NT2/D1 (cell line): ENCODE measurements at regions not wholly inside any gene's neighbourhood (a gene's known extent, or its start where the extent isn't known, plus 50 kb on each side); places are given as distances from the start of the nearest gene placed in this dataset.

ENCODE experiments used
- SUZ12 ChIP-seq: IDR thresholded peaks from 2 replicates; pipeline ENCODE4 v1.6.1; 2011; ENCODE audit not compliant: insufficient read length, insufficient read depth; ENCODE audit errors: extremely low read depth
- YY1 ChIP-seq: IDR thresholded peaks from 2 replicates; pipeline ENCODE4 v1.6.1; 2011; ENCODE audit not compliant: insufficient read length, insufficient read depth
- ZNF274 ChIP-seq: IDR thresholded peaks from 2 replicates; pipeline ENCODE4 v1.6.1; 2011; ENCODE audit warnings: mild to moderate bottlenecking, low read depth, low read length

DNA sequence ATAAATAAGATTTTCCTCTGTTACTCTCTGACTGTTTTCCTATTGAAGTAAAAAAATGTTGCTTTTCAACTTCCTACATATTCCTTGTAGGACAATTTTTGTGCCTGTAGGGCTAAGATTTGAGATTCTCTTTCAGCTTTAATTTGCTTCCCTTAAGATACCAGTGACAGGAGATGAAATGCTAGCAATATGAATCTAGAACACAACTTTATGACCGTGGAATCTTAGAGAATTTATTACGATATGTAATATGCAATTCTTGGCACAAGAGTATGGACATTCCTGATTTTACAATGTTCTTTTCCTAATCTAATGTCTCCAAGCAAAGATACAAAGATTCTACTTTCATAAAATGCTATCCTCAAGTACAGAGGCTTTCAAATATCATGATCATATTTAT, 180.9 kb downstream of the KCNE4 start:
- no peak for TF ChIP-seq ZNF274
- no peak for TF ChIP-seq SUZ12
- TF ChIP-seq YY1: no peak
